C1 segment of cervical spinal cord (tissue), 14 donors: ENCODE measurements at regions not wholly inside any gene's neighbourhood (a gene's known extent, or its start where the extent isn't known, plus 50 kb on each side); places are given as distances from the start of the nearest gene placed in this dataset.

Experiments
- DNase-seq, 14 donors: peaks; one replicate each; lab custom pipeline; 2025; lab: John Stamatoyannopoulos, UW

- no peak for DNase-seq
These were observed 514.6 kb upstream of the ZEB2 start for GRCh38 chr2:145034511-145034910.

GRCh38 chr2:145033438-145033837, 513.5 kb upstream of the ZEB2 start:
- DNase-seq = no peak

- no peak for DNase-seq
These were observed 512.9 kb upstream of the ZEB2 start for GRCh38 chr2:145032791-145033190.

- DNase-seq = no peak
These were observed 510.0 kb upstream of the ZEB2 start for GRCh38 chr2:145029873-145030272.

GRCh38 chr2:145029081-145029480, 509.2 kb upstream of the ZEB2 start:
- DNase-seq = no peak

GRCh38 chr2:145028101-145028920, 508.4 kb upstream of the ZEB2 start:
- DNase-seq = no peak

- DNase-seq = no peak
These were observed 506.8 kb upstream of the ZEB2 start for GRCh38 chr2:145026456-145027455.

GRCh38 chr2:145025382-145025781, 505.5 kb upstream of the ZEB2 start:
- no peak for DNase-seq

- no peak for DNase-seq
These were observed 503.5 kb upstream of the ZEB2 start for GRCh38 chr2:145023334-145023934.

GRCh38 chr2:145022666-145023333, 502.9 kb upstream of the ZEB2 start:
- no peak for DNase-seq

- no peak for DNase-seq
These were observed 502.2 kb upstream of the ZEB2 start for GRCh38 chr2:145021962-145022665.

GRCh38 chr2:145020694-145021093, 500.8 kb upstream of the ZEB2 start:
- no peak for DNase-seq

GRCh38 chr2:145020139-145020538, 500.2 kb upstream of the ZEB2 start:
- no peak for DNase-seq

GRCh38 chr2:145018502-145018901, 498.6 kb upstream of the ZEB2 start:
- DNase-seq = no peak

- DNase-seq = no peak
These were observed 497.2 kb upstream of the ZEB2 start for GRCh38 chr2:145017149-145017548.

- no peak for DNase-seq
These were observed 496.8 kb upstream of the ZEB2 start for GRCh38 chr2:145016711-145017110.

- DNase-seq = no peak
These were observed 495.6 kb upstream of the ZEB2 start for GRCh38 chr2:145015561-145015960.

GRCh38 chr2:145012806-145013205, 492.9 kb upstream of the ZEB2 start:
- no peak for DNase-seq

- DNase-seq = no peak
These were observed 492.3 kb upstream of the ZEB2 start for GRCh38 chr2:145012214-145012670.

GRCh38 chr2:145010635-145011034, 490.7 kb upstream of the ZEB2 start:
- no peak for DNase-seq

- no peak for DNase-seq
These were observed 488.0 kb upstream of the ZEB2 start for GRCh38 chr2:145007960-145008263.
